Heart left ventricle (tissue), 13 donors: ENCODE measurements at regions not wholly inside any gene's neighbourhood (a gene's known extent, or its start where the extent isn't known, plus 50 kb on each side); places are given as distances from the start of the nearest gene placed in this dataset.

Experiments
- POLR2A ChIP-seq, 2 donors: fragments of 450-650 bp; IDR thresholded peaks; one replicate each; pipeline ENCODE4 v1.6.1; 2017; ENCODE audit warnings: antibody characterized with exemption in 2 of 2, mild to moderate bottlenecking in 2 of 2, moderate library complexity in 2 of 2
- TF ChIP-seq, protein P1 (sequence below), 12 donors: fragments of 200-600 bp; sonication (generic) in 4 of 12; IDR thresholded peaks; one replicate each; pipeline versions ENCODE4 v1.5.0 to v1.8.0; 2018 to 2022; ENCODE audit warnings: antibody characterized with exemption in 12 of 12, mild to moderate bottlenecking in 5 of 12
- donor health status: ischemic (EF 13 %, LVEDD 7.1; RV severe dilation, severe dysfunction).
- donor health status: DM: no; HTN: yes; CAD: no.
- donor health status: DM: no; HTN: no; CAD: no.
- donor health status: ischemic (EF 25% LVEDD 6.9; RV normal size, moderate dysfunction).
- donor health status: ischemic (EF 25% LVEDD 5.7; RV mildly dilated, moderate dysfunction).
- donor health status: ischemic (EF 35%, LVEDD 5.7; RV mildly dilated, moderate dysfunction).
- donor health status: nonischemic (EF 11% LVEDD 7.7; RV severe dilation, severe dysfunction).
- donor health status: DM: yes; HTN: yes; CAD: no.
- donor health status: PGD.
- donor health status: ischemic (EF 29% LVEDD 5.4; RV normal size, mild dysfunction).
- donor health status: nonischemic (EF 23%, LVEDD 6.1; RV moderate dilation, normal function).

DNA sequence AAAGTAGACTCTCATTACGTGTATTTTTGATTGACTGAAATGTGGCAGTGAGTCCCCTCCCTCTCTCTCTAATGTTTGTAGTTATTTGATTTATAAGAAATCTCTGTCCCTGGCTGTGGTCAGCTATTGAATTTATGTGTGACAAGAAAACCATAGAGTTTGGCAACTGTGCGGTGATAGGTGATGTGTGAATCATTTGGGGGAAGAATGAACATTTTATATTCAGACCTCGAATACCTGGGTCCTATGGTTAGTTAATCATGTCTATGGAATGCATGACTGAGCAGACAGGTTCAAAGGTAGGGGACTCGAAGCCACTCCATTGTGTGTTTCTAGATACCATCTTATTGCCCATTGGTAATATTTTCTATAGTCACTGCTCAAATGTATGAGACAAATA lies 712.1 kb downstream of the MECOM start:
- TF ChIP-seq, protein P1, sequence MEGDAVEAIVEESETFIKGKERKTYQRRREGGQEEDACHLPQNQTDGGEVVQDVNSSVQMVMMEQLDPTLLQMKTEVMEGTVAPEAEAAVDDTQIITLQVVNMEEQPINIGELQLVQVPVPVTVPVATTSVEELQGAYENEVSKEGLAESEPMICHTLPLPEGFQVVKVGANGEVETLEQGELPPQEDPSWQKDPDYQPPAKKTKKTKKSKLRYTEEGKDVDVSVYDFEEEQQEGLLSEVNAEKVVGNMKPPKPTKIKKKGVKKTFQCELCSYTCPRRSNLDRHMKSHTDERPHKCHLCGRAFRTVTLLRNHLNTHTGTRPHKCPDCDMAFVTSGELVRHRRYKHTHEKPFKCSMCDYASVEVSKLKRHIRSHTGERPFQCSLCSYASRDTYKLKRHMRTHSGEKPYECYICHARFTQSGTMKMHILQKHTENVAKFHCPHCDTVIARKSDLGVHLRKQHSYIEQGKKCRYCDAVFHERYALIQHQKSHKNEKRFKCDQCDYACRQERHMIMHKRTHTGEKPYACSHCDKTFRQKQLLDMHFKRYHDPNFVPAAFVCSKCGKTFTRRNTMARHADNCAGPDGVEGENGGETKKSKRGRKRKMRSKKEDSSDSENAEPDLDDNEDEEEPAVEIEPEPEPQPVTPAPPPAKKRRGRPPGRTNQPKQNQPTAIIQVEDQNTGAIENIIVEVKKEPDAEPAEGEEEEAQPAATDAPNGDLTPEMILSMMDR (IDR thresholded peaks at IDR 0.05) = no peak
- TF ChIP-seq POLR2A (IDR thresholded peaks at IDR 0.05) = no peak
